Effector CD4-positive, alpha-beta T cell (primary cell): ENCODE measurements at regions not wholly inside any gene's neighbourhood (a gene's known extent, or its start where the extent isn't known, plus 50 kb on each side); places are given as distances from the start of the nearest gene placed in this dataset.
"Not testable (repeated sequence)": the region's sequence is repeated elsewhere in the genome, so short reads cannot be mapped to it uniquely, and the experiment has no call there.

Experiments
- DNase-seq: peaks from one replicate; pipeline ENCODE4 v3.0.0-alpha.2; 2020

DNA sequence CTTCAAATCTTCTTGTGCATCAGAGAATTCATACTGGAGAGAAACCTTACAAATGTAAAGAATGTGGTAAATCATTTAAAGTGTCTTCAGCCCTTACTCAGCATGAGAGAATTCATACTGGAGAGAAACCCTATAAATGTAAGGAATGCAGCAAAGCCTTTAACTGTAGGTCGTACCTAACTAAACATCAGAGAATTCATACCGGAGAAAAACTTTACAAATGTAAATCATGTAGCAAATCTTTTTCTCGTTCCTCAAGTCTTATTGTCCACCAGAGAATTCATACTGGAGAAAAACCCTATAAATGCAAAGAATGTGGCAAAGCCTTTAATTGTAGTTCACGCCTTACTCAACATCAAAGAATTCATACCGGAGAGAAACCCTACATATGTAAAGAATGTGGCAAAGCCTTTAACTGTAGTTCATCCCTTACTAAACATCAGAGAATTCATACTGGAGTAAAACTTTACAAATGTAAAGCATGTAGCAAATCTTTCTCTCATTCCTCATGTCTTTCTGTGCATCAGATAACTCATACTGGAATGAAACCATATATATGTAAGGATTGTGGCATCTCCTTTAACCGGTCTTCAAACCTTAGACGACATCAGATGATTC lies 118.5 kb upstream of the ZNF267 start:
- no peak for DNase-seq

DNA sequence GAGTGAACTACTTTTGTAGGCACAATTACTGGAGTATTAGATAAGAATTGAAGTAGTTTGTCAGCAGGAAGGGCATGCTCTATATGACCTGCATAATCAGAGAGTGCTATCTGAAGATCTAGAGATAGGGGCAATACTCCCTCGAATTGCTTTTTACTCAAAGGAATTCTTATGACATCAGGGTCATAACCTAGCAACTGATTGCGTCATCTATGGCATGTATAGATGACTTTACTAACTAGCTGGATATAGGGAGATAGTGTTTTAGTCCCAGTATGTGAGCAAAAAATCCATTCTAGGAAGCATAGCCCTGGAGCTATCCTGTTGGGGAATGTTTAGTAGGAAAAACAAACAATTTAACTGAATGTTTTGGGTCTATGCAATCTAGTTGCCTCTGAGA lies 109.5 kb upstream of the ZNF267 start:
- no peak for DNase-seq

DNA sequence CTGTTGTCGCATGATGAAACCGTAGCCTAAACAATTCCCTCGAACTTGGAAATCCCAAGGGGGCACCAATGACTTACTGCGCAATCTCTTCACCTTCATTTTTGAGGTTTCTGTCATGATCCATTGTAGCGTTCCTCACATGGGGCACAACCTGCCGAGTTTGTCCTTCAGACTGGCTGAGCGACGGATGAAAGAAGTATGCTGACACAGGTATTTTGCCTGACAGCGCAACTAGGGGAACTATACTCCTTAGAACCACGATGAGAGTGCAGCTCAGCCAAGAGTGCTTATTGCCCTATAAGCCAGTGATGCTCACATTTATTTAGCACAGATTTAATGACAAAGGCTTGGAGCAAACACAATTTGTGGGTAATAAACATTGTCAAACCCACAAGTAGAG lies 106.3 kb upstream of the ZNF267 start:
- DNase-seq: no peak

DNA sequence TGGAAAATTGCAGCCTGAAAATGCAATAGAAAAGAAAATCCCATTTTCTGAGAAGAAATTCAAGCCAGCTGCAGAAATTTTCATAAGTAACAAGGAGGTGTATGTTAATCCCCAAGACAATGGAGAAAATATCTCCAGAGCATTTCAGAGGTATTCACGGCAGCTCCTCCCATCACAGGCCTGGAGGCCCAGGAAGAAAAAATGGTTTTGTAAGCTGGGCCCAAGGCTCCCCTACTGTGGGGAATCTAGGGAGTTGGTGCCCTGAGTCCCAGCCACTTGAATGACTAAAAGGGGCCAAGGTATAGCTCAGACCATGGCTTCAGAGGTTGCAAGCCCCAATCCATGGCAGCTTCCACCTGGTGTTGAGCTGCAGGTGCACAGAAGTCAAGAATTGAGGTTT lies 93.3 kb upstream of the ZNF267 start:
- DNase-seq: no peak

DNA sequence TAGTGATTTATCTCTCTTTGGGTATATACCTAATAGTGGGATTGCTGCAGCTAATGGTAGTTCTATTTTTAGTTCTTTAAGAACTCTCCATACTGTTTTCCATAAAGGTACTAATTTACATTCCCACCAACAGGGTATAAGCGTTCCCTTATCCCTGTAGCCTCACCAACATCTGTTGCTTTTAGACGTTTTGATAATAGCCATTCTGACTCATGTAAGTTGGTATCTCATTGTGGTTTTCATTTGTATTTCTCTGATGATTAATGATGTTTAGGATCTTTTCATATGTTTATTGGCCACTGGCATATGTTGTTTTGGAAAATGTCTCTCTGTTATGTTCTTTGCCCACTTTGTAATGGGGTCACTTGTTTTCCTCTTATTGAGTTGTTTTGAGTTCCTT lies 88.5 kb upstream of the ZNF267 start:
- DNase-seq: no peak

DNA sequence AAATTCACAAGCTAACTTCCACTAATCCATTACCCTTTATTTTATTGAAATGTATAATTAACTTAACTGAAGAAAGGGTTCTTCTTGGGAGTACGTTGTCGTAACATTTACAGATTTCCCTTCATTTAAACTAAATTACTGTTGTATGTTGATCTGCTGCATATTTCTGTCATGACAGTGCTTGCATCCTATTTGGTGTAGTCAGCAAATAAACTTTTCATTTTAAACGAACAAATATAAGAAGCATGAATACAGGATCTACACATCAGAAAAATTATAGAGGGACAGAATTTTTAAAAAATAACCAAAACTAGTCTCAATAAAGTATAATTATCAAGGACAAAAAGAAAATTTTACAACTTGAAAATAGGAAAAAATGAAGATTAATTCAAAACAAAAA lies 66.5 kb upstream of the ZNF267 start:
- DNase-seq: no peak

DNA sequence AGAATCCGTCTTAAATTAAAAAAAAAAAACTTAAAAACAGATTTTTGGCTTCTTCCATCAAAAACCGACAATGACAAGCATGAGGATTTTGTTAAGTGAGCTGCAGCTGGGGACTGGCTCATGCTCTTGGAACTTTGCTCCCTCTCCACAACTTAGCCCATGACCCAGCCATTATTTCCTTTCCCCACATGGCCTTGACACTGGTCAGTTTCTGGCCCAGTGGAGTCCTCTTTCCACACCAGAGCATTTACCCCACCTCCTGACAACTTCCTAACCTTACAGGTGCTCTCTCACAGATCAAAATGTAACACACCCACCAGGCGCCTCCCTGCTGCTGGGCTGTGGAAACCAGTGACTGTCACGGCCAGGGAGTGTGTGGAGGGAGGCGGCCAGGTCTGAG lies 62.7 kb upstream of the ZNF267 start:
- no peak for DNase-seq

DNA sequence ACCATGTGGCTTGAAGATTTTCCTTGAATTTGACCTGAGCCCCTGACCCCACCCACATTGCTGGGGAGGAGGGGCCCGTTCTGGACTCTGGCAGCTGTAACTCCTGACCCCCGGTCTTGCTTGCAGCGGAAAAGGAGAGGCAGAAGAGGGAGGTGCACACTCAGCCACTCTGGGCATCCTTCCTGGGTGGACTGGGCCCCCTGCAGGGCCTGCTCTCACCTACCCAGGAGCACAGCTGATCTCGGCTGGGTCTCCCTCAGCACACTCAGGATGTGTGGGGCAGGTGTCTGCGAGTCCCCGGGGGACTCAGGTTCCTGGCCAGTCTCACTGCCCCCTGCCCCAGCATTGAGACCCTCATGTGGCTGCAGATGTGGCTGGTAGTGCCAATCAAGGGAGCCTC lies 57.5 kb upstream of the ZNF267 start:
- not testable (repeated sequence) for DNase-seq

DNA sequence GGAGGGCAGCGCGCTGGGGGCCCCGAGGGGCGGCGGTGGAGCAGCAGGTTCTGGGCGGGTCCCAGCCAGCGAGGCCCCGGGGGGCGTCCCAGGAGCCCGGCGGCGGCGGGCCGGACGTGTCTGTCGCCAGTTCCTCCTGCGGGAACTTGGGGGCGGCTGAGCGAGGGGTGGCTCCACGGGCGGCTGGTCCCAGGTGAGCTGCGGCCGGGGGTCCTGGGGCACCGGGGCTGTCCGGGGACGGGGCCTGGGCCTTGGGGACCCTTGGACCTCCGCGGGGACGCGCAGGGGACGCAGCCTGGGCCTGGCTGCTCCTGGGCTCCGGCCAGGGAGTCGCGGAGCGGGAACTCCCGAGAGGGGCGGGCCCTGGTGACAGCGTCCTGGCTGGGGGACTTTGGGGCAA lies 54.2 kb upstream of the ZNF267 start:
- no peak for DNase-seq

DNA sequence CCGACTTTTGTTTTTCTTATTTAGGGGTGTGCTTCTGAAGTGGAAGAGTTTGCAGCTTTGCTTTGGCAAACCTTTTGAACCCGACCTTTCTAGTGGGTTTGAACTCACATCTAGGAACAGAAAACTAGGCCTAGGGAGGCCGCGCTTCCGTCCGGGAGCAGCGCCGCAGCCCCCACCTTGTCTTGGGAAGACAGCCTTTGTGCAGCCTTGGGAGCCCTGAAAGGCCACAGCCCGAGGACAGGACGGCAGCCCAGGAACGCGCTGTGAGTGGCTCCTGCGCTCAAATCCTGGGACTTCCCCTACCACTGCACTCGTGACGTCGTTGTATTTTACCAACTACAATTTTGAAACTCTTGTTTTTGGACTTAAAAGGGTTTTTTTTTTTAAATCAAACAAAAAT lies 53.7 kb upstream of the ZNF267 start:
- DNase-seq: no peak
